T1000 (cell line): ENCODE measurements at regions not wholly inside any gene's neighbourhood (a gene's known extent, or its start where the extent isn't known, plus 50 kb on each side); places are given as distances from the start of the nearest gene placed in this dataset.
"Not testable (repeated sequence)": the region's sequence is repeated elsewhere in the genome, so short reads cannot be mapped to it uniquely, and the experiment has no call there.

Experiments
- DNase-seq: peaks from one replicate; lab custom pipeline; 2025; ENCODE audit warnings: mixed read lengths; lab: John Stamatoyannopoulos, UW

GRCh38 chr2:201946746-201947145 is 86.9 kb upstream of the FZD7 start:
- DNase-seq = not testable (repeated sequence)

GRCh38 chr2:201947287-201947686 is 86.4 kb upstream of the FZD7 start:
- DNase-seq = no peak

- no peak for DNase-seq
These were observed 84.3 kb upstream of the FZD7 start for GRCh38 chr2:201949181-201949926.

GRCh38 chr2:201949927-201950246 is 83.8 kb upstream of the FZD7 start:
- DNase-seq = no peak

- DNase-seq = no peak
These were observed 83.0 kb upstream of the FZD7 start for GRCh38 chr2:201950606-201951005.

GRCh38 chr2:201952187-201952586 is 81.5 kb upstream of the FZD7 start:
- no peak for DNase-seq

- no peak for DNase-seq
These were observed 80.3 kb upstream of the FZD7 start for GRCh38 chr2:201953396-201953795.

- no peak for DNase-seq
These were observed 79.8 kb upstream of the FZD7 start for GRCh38 chr2:201953880-201954279.

- no peak for DNase-seq
These were observed 78.4 kb upstream of the FZD7 start for GRCh38 chr2:201955231-201955630.

- DNase-seq = no peak
These were observed 77.9 kb upstream of the FZD7 start for GRCh38 chr2:201955702-201956141.

- no peak for DNase-seq
These were observed 77.3 kb upstream of the FZD7 start for GRCh38 chr2:201956361-201956760.

GRCh38 chr2:201957091-201957490 is 76.6 kb upstream of the FZD7 start:
- DNase-seq = no peak

- DNase-seq = no peak
These were observed 74.5 kb upstream of the FZD7 start for GRCh38 chr2:201959198-201959597.

GRCh38 chr2:201959626-201960025 is 74.0 kb upstream of the FZD7 start:
- no peak for DNase-seq

- no peak for DNase-seq
These were observed 73.3 kb upstream of the FZD7 start for GRCh38 chr2:201960305-201960704.

GRCh38 chr2:201961401-201961800 is 72.3 kb upstream of the FZD7 start:
- no peak for DNase-seq

- DNase-seq = no peak
These were observed 70.7 kb upstream of the FZD7 start for GRCh38 chr2:201962774-201963562.

- no peak for DNase-seq
These were observed 69.6 kb upstream of the FZD7 start for GRCh38 chr2:201964011-201964410.

- DNase-seq = no peak
These were observed 68.9 kb upstream of the FZD7 start for GRCh38 chr2:201964631-201965206.

GRCh38 chr2:201965550-201965949 is 68.1 kb upstream of the FZD7 start:
- no peak for DNase-seq

GRCh38 chr2:201966691-201967438 is 66.8 kb upstream of the FZD7 start:
- DNase-seq = no peak

GRCh38 chr2:201968050-201968449 is 65.6 kb upstream of the FZD7 start:
- DNase-seq = no peak
